Cardiac fibroblast (primary cell): ENCODE measurements at regions not wholly inside any gene's neighbourhood (a gene's known extent, or its start where the extent isn't known, plus 50 kb on each side); places are given as distances from the start of the nearest gene placed in this dataset.

ENCODE experiments used
- DNase-seq, 2 donors: peaks; one replicate each; pipeline versions ENCODE4 v3.0.0 to v3.0.0-alpha.2; 2010; ENCODE audit warnings: low read depth in 2 of 2
- H3K4me3 ChIP-seq, 2 donors: replicated peaks in 1 of 2; 1 replicate in 1 of 2; 2 replicates in 1 of 2; pipeline ENCODE4 v1.5.1; 2011; ENCODE audit warnings: low read depth in 2 of 2, low read length in 2 of 2, mild to moderate bottlenecking in 2 of 2, moderate library complexity in 1 of 2
- CTCF ChIP-seq: IDR thresholded peaks from one replicate; pipeline ENCODE4 v1.5.1; 2011; ENCODE audit warnings: low read depth, mild to moderate bottlenecking, low read length, inconsistent platforms

DNA sequence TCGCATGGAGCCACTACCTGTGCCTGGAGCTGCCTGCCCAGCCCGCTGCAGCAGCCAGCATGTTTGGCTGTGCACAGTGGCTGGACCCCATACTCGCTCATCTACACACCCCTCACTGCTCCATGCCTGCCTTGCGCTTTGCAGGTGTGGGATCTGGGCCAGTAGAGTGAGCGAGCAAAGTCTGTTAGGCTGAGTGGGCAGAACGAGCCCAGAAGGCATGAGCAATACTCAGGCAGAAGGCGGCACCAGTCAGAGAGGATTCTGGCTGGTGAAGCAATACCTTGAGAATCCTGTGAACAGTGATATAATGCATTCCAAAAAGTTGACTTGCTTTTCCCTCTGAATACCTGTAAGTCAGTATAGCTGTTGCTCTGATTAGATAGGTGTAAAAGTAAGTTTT lies 816.4 kb downstream of the KCNT2 start:
- TF ChIP-seq CTCF, result no peak
- no peak for DNase-seq
- no peak overlapping the region for H3K4me3 ChIP-seq

- DNase-seq, result no peak
- no peak overlapping the region for H3K4me3 ChIP-seq
- no peak for TF ChIP-seq CTCF
Measured at GRCh38 chr1:195790514-195791168, 817.6 kb downstream of the KCNT2 start.

DNA sequence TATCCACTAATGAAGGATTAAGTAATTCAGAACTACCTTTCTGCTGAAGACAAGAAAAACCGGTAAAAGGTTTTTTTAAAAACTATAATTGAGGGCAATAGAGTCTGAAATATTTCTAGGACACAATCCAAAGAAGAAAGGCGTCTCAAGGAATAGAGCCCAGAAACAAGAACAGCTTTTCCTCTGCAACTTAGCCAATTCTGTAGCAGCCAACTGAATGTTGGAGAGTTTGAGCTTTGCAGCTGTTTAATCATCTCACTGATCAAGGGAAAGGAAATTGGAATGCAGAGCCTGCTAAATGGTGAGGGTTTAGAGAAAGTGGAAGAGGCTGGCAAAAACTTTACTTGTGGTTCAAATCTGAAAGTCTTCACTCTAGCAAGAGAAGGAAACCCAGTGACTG lies 818.9 kb downstream of the KCNT2 start:
- no peak for DNase-seq
- TF ChIP-seq CTCF, result no peak
- no peak overlapping the region for H3K4me3 ChIP-seq

DNA sequence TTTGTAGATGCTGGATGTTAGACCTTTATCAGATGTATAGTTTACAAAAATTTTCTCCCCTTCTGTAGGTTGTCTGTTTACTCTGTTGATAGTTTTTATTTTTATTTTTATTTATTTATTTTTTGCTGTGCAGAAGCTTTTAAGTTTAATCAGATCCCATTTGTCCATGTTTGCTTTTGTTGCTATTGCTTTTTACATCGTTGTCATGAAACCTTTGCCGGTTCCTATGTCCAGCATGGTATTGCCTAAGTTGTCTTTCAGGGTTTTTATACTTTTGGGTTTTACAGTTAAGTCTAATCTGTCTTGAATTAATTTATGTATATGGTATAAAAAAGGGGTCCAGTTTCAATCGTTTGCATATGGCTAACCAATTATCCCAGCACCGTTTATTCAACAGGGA lies 819.5 kb downstream of the KCNT2 start:
- no peak overlapping the region for H3K4me3 ChIP-seq
- no peak for DNase-seq
- no peak for TF ChIP-seq CTCF

DNA sequence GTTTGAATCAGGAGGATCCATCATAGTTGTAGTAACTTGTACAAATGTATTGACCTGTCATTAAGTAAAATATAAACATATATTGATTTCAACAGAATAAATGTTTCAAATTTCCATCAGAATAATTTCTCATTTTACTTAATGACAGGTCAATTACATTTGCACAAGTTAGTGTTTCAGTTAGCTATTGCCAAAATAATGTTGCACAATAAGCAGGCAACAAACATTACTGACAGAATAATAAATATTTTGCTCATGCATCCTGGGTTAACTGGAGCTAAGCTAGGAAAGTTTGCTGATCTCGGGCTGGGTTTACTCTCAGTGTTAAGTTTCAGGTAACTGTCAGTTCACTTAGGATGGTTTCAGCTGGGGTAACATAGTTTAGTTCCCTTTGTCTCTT lies 822.4 kb downstream of the KCNT2 start:
- TF ChIP-seq CTCF, result no peak
- DNase-seq, result no peak
- H3K4me3 ChIP-seq, result no peak overlapping the region

DNA sequence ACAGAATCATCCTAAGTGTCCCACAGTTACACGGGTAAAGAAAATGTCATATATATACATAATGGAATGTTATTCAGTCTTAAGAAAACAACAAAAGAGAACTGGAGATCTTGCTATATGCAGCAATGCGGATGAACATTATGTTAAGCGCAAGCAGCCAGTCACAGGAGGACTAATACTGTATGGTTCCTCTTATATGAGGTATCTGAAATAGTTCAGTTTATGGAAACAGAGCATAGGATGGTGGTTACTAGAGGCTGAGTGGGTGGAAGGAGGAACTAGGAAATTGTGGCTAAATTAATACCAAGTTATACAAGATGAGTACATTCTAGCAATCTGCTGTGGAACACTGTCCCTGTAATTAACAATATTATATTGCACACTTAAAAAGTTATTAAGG lies 834.3 kb downstream of the KCNT2 start:
- DNase-seq, result no peak
- no peak overlapping the region for H3K4me3 ChIP-seq
- no peak for TF ChIP-seq CTCF

DNA sequence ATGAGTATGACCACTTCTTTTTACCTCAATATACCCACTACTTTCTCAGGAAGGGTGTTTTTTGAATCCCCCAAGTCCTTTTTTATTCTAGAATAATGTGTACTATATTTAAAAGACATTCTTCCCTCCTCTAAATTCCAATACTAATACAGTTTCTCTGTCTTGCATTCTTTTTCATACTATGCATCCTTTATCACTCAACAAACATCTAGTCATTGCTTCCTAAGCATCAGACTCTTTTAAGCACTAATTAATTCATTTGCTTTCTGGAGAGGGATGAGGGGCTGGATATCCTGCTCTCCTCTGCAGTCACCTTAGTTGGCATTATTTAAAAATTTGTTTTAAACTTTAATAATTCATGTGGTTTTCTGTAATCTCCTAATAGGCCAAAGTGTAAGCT lies 838.8 kb downstream of the KCNT2 start:
- no peak for DNase-seq
- no peak for TF ChIP-seq CTCF
- no peak overlapping the region for H3K4me3 ChIP-seq
